GM21447 (cell line): ENCODE measurements at regions not wholly inside any gene's neighbourhood (a gene's known extent, or its start where the extent isn't known, plus 50 kb on each side); places are given as distances from the start of the nearest gene placed in this dataset.
"Not testable (repeated sequence)": the region's sequence is repeated elsewhere in the genome, so short reads cannot be mapped to it uniquely, and the experiment has no call there.

Experiments used
- ATAC-seq: cut with Tn5 transposase; IDR thresholded peaks from one replicate; pipeline ENCODE4 v1.9.1; 2021; ENCODE audit not compliant: unreplicated experiment

GRCh38 chr4:151519728-151520415 is 110.9 kb downstream of the FHIP1A start:
- no peak for ATAC-seq

GRCh38 chr4:151522866-151523519 is 114.0 kb downstream of the FHIP1A start:
- ATAC-seq: no peak

GRCh38 chr4:151524610-151525009 is 115.6 kb downstream of the FHIP1A start:
- no peak for ATAC-seq

GRCh38 chr4:151526489-151526888 is 117.5 kb downstream of the FHIP1A start:
- ATAC-seq: not testable (repeated sequence)

GRCh38 chr4:151527699-151528098 is 118.7 kb downstream of the FHIP1A start:
- ATAC-seq: no peak

- ATAC-seq: no peak
Measured at GRCh38 chr4:151529187-151529586, 120.2 kb downstream of the FHIP1A start.

- ATAC-seq: no peak
Measured at GRCh38 chr4:151530230-151530629, 121.3 kb downstream of the FHIP1A start.

GRCh38 chr4:151530783-151531182 is 121.8 kb downstream of the FHIP1A start:
- ATAC-seq: no peak

- ATAC-seq: no peak
Measured at GRCh38 chr4:151532001-151532708, 123.2 kb downstream of the FHIP1A start.

- no peak for ATAC-seq
Measured at GRCh38 chr4:151534195-151534594, 125.2 kb downstream of the FHIP1A start.

- no peak for ATAC-seq
Measured at GRCh38 chr4:151535366-151535765, 126.4 kb downstream of the FHIP1A start.

GRCh38 chr4:151537687-151538086 is 128.7 kb downstream of the FHIP1A start:
- no peak for ATAC-seq

- no peak for ATAC-seq
Measured at GRCh38 chr4:151538963-151539362, 130.0 kb downstream of the FHIP1A start.

- ATAC-seq: no peak
Measured at GRCh38 chr4:151540728-151541388, 131.9 kb downstream of the FHIP1A start.

- ATAC-seq: no peak
Measured at GRCh38 chr4:151541389-151542071, 132.6 kb downstream of the FHIP1A start.

GRCh38 chr4:151548708-151549107 is 139.7 kb downstream of the FHIP1A start:
- ATAC-seq: no peak

GRCh38 chr4:151549378-151549777 is 140.4 kb downstream of the FHIP1A start:
- not testable (repeated sequence) for ATAC-seq

GRCh38 chr4:151553874-151554273 is 144.9 kb downstream of the FHIP1A start:
- ATAC-seq: no peak

GRCh38 chr4:151555151-151555945 is 146.4 kb downstream of the FHIP1A start:
- no peak for ATAC-seq

- no peak for ATAC-seq
Measured at GRCh38 chr4:151558496-151559113, 149.6 kb downstream of the FHIP1A start.
